ENCODE measurements at regions not wholly inside any gene's neighbourhood (a gene's known extent, or its start where the extent isn't known, plus 50 kb on each side); places are given as distances from the start of the nearest gene placed in this dataset.

DNA sequence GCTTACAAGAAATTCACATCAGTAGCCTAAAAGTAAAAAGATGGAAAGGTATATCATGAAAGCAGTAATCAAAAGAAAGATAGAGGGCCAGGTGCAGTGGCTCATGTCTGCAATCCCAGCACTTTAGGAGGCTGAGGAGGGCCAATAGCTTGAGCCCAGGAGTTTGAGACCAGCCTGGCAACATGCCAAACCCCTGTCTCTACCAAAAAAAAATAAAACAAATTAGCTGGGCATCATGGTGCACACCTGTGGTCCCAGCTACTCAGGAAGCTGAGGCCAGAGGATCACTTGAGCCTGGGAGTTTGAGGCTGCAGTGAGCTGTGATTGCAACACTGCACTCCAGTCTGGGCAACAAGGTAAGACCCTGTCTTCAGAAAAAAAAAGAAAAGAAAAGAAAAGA is 55.5 kb downstream of the GSPT2 start:
- no peak for DNase-seq

DNA sequence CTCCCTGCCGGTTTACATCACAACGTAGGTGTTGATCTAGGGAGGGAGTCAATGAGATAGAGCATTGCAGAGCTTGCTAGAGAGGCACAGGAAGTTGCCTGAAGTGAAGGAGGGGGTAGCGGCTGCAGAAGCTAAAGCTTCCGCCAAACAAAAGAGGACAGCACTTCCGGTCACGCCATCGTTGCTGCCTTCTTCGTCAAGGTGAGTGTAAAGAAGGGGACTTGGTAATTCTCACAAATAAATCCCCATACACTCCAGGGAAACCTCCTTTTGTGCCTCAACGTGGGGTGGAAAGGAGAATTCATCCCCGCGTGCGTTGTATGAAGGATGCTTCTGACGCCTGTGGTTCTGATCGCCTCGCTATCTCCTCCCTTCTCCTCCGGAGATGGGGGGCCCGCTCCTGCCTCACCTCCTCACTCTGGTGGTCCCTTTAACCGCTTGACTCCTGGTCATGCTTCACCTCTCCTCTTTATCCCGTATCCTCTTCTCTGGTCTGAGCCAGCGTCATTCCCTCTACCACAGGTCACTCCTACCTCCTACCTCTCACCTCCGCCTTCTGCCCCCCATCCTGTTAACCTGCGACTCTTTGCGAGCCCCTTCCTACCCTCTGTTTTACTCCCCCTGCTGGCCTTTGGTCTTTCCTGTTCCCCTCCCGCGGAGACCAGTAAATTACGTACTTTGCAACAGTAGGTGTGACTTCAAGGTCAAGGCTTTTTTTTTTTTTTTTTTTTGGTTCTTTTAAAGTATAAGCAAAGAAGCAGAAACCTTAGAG is 59.9 kb downstream of the GSPT2 start:
- DNase-seq, result peak; percentile 32 to 38

DNA sequence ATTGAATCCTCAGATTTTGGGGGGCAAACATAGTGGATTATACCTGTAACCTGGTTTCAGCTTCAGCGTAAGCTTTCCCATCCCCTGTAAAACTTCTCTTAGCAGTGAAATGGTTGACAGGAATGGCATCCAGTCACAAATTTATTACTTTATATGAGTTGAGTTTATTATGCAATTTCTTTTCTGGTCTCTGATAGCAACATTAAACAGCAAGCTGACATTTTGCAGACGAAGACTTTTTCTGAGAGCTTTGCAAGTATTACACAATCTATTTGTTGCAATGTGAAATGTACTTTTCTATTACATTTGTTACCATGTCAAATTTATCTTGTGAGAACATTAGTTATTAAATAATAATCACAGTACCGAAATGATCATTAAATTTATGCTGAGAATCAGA is 60.6 kb downstream of the GSPT2 start:
- no peak for DNase-seq

DNA sequence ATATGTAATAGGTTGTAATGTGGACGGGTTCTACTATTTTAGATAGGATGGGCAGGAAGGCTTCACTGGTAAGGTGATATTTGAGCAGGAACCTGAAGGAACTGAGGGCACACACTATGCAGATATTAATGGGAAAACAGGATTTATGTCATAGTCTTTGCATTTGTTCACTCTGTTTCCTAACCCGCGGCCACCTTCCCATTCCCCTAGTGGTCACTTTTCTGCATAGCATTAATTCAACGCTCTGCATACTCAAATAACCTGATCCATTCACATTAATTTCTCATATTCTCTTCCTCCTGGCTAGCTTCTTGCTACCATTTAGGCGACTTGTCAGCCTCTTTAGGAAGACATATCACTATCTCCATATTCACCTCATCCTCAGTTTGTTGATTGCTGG is 61.5 kb downstream of the GSPT2 start:
- no peak for DNase-seq

DNA sequence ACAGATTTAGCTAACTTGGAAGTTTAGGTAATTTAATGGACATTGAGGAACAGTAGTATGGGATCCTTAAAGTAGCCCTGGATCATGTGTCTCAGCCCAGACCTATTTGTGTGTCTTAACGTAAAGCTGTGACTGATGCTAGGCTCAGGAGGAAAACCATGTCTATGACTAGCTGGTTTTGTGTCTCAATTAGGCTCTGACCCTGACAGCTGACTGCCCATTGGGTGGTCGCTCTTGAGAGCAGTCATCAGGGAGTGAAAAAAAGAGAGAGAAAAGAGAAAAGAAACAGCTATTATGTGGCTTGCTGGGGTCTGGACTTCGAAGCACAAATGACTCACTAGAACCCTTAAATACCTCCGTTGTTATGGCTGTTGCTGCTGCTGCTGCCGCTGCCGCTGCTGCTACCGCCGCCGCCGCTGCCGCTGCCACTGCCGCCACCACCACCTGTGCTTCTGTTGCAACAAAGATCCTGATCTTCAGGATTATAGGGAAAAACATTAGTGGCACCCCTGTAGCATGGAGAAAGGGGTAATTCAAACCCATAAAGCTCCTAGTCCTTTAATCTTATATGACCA is 70.7 kb downstream of the GSPT2 start:
- no peak for DNase-seq

DNA sequence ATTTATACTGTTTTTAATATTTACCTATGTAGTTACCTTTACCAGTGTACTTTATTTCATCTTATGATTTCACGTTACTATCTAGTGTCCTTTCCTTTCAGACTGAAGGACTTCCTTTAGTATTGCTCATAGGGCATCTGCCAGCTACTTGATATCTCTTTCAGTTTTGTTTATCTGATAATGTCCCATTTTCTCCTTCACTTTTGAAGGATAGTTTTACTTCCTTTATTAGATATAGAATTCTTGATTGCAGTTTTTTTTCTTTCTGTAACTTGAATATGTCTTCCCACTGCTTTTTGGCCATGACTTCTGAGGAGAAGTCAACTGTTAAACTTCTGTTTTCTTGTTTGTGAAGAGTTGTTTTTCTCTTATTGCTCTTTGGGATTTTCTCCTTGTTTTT is 69.4 kb upstream of the MAGED1 start:
- no peak for DNase-seq

DNA sequence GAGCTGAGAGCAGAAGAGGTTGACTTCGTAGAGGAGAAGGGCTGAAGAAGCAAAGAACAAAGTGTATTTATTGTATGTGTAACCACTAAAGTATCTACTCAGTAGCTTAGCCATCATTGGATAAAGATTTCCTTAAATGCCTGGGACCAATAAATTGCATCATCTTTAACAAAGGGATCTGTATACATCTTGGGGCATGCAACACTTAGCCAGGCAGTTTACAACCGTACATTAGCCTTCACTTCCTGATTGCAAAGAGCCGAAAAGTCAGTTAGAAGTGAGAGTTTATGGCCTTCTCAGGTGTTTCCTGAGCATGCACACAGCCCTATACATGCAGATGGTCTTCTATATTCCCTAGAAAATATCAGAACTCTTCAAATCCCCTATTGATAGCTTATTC is 68.0 kb upstream of the MAGED1 start:
- no peak for DNase-seq

DNA sequence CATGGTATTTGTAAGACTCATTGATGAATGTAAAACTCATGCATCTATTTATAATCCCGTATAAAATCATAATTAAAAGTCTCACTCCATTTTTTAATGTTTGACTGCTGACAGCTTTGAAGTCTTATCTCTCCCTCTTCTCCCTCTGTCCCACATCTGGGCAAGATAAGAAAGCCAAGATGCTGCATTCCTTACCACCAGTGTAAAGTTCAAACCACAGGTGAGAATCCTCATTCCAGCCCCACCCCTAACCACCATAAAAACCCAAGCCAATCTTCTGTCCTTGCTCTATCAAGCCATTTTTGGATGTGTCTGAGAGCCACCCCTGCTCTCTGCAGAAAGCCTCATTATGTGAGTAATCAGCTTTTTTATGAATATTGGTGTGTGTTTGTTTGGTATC is 59.3 kb upstream of the MAGED1 start:
- no peak for DNase-seq

DNA sequence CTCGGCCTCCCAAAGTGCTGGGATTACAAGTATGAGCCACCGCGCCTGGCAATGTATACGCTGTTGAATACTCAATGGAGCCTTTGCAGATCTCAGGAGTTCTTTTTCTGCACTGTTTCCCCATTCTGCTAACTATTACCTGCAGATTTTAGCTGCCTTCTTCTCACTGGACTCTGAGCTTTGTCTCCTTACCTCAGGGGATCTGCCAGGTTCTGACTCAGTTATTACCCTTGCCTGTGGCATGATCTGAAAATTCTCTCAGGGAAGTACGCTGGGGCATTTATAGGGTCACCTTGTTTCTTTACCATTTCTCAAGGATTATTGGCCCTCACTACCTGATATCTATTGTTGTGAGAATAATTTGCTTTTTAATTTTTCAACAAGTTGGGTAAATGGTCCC is 56.6 kb upstream of the MAGED1 start:
- DNase-seq, result no peak

DNA sequence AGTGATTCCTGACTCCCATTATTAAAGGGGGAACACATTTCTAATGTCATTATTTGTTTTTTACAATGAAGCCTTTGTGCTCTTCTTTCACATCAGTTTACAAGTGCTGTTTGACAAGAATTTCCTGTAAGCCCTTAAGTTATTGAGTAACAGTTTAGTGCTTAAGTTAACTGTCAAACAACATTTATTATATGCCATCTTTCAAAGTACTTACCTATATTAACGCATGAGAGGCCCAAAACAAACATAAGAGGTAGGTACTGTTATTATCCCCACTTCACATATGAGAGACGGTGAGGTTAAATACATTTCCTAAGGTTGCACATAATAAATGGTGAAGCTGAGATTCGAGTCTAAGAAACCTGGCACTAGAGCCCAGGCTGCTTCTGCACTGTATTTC is 56.0 kb upstream of the MAGED1 start:
- no peak for DNase-seq

DNA sequence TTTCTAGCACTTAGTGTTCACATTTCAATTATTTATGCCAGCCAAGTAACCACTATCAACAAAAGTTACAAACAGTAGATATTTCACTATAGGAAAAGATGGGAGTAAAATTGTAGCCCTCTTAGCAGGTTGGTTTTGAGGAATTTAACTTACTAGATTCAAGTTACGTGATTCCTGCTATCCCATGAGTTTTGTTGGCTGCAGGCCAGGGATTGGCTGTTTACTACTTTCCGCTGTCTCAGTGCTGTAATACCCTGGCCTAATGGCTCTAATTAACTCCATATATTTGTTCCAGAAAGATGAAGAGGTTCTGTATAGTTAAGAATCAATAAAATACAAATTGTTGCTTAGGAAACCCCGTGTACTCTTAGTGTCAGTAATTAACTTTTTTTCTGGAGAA is 55.5 kb upstream of the MAGED1 start:
- no peak for DNase-seq

Measured in hippocampal formation (tissue), 2 donors.